ENCODE measurements at regions not wholly inside any gene's neighbourhood (a gene's known extent, or its start where the extent isn't known, plus 50 kb on each side); places are given as distances from the start of the nearest gene placed in this dataset.

DNA sequence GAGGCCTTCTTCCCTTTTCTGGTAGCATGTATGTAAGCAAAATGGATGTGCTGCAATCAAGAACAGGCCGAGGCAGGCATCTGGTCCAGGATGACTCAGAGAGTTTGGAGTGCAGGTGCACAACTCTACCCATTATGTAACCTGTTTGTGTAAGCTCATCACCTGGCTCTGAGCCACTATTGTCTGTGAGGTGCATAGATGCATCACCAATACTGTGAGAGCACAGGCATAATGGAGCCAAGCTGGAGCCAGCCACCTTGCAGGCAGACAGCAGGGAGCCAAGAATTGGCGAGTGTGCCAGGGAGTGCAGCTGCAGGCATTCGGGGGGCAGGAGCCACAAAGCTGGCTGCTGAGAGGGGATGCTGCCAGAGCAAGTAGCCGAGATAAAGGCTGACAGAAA is 549.9 kb upstream of the RGS18 start:
- no peak for DNase-seq

DNA sequence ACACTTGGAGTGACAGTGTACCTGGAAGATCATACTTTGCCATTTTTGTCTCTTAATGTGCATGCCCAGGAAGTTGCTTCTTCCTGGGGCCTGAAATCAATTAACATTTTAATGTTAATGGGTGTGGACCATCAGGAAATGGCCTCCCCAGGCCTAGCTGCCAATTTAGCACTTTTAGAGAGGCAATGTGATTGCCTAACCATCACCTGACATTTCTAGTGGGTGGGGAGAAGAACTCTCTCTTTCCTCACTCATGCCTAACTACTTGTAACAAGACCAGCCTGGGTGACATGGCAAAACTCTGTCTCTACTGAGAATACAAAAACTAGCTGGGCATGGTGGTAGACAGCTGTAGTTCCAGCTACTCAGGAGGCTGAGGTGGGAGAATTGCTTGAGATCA is 549.0 kb upstream of the RGS18 start:
- DNase-seq = no peak

DNA sequence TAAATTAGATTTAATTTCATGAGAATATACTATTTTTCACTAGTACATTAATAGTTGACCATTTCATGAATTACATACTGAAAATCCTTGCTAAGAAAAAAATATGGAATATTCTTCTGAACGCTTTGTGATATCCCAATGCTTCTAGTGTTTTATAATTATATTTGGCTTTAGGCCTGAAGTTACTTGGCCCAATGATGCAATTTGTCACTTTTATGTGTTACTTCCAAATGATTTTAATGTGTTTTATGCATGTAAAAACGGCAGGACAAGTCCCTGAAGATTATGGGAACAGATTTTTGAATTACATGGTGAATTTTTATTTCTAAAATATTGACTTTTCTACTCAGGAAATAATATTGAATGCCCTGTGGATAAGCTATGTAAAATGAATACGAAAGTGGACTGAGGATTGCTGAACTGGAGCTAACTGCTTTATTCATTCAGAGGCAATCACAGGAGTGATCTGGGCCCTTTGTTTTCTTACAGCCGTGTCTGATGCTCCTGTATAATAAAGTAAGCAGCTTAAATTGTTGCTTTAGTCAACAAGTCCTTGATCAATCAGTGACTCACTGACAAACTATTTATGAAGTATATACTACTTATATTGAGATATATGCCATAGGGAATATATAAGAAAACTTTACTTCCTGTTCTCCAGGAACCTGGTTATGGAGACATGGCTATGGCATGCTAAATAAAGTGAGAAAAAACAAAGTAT is 543.0 kb upstream of the RGS18 start:
- DNase-seq = no peak

DNA sequence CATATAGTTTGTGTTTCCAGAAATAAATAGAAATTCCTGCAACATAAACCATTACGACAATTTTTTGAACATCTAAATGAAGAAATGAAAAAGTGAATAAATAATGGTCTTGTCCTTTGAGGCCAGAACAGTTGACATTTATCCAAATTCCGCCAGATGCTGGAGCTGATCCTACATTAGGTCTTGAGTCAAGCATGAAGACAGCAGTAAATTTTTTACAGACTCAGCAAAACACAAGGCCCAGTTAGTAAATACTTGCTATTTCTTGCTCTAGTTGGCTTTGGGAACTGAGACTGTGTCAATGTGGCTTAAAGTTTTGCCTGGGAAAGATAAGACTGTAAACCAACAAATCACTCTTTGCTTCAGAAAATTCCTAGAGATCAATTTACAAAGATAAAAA is 540.1 kb upstream of the RGS18 start:
- no peak for DNase-seq

DNA sequence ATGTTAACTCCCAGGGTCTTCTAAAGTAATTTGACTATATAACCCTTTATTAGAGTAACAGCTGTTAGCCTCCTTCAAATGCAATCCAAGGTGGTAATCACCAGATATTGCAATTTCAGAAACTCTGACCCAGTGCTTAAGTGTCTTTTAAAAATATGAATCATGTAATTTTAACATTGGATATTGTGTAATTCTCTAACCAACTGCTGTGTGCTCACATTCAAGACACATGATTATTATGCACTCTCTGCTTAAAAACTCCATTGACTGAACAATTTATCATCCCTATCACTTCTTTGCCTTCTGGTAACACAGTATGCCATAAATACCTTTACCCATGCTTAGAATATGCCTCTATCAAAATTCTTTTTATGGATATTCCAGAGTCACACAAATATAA is 537.4 kb upstream of the RGS18 start:
- DNase-seq = no peak

DNA sequence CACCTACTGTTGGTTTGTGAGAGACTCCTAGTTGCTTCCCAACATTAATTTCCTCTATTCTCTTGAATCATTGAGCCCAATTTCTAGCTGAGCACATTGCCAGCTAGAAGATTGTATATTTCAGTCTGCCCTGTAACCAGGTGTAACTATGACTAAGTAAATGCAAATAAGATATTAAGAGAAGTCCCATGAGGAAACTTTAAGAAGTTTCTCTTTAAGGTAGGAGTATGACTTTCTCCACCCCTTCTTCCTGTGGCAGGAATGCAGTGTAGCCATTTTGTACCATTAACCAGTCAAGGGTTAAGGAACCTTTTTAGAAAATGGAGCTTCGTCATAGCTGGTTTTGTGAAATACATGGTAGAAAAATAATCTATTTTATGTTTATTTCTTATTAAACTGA is 534.2 kb upstream of the RGS18 start:
- DNase-seq = no peak

DNA sequence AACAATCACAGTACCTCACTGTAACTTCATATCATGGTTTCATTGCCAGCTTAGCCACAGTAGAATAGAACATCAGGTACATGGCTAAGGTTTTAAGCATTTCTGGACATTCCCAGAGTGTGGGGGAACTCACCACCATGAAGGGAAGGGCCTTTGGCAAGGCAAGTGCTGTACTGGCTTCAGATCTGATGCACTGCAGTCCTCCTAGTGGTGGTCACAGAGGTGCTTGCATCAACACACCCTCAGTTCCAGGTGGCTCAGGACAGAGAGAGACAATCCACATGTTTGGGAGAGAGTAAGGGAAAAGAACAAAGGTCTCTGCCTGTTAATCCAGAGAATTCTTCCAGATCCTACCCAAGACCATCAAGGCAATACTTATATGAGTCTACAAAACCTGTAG is 528.4 kb upstream of the RGS18 start:
- no peak for DNase-seq

DNA sequence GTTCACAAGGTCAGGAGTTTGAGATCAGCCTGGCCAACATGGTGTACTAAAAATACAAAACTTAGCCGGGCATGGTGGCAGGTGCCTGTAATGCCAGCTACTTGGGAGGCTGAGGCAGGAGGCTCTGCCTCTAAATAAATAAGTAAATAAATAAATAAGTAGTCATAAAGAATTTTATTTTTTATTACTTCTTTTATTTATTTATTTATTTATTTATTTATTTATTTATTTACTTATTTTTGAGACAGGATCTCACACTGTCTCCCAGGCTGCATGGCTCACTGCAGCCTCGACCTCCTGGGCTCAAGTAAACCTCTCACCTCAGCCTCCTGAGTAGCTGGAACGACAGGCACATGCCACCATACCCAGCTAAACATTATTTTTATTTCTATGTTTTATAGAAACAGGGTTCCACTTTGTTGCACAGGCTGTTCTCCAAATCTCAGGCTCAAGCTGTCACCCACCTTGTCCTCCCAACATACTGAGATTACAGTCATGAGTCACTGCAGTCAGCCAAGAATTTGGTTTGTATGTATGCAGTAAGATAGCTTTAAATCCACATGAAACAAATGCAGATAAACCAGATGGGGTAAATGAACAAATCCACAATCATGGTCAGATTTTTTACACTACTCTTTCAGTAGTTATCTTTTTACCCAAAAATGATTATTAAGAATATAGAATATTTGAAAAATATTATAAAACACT is 523.3 kb upstream of the RGS18 start:
- DNase-seq = no peak

DNA sequence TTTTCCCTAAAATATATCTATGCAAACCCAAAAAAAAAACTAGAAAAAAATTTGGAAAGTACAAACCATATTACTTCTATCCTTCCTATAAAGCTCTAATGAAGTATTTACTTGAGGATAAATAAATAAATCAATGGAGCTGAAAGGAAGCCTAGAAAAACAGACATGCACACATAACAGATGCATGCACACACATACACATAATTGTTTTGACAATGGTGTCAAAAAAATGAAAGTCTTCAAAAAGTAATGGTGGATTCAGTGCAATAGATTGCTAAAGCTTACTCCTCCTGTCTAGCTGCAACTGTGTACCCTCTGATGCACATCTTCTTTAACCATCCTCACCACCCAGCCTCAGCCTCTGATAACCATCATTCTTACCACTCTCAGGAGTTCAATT is 521.9 kb upstream of the RGS18 start:
- DNase-seq = no peak

DNA sequence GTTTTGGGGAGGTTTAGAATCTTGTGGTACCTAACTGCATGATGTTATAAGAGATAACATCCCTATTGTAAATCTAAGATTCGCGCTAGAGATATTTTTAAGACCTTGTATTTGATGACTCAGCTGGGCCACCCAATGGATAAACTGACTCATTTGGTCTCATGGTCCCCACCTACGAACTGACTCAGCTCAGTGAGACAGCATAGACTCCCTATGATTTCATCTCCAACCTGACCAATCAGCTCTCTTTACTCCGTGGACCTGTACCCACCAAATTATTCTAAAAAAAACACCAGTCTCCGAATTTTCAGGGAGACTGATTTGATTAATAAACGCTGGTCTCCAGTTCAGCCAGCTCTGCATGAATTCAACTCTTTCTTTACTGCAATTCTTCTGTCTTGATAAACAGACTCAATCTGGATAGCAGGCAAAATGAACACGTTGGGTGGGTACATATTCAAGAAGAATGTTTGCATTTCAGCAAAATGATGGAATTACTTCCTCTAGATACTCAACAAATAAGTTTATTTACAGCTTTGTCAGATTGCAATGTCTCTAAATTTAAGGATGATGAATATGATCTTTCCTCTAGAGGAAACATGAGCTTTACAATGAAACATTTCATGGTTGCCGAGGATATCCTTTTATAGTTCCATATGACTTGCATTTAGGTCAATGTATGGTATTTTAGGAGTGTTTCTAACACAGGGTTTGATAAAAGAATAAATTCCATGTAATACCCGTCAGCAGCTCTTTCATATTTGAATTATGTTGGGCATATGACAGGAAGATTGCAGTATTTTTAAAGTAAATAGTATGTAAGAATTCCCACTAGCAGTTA is 516.6 kb upstream of the RGS18 start:
- no peak for DNase-seq

DNA sequence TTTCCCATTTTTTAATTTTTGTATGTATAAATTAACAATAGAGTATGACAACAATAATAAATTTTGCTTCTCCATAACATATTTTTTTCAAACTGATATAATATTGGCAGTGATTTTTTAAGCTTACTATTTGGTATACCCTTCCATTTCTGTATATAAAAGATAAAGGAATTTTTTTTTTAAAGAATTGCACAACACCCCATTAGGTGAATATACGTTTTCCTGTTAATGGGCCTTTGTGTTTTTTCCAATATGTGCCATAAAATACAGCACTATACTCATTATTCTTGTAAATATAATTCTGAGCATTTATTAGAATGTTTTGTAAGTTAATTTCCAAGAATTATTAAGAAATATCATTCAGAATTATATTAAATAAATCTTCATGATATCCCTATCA is 515.2 kb upstream of the RGS18 start:
- DNase-seq = no peak

DNA sequence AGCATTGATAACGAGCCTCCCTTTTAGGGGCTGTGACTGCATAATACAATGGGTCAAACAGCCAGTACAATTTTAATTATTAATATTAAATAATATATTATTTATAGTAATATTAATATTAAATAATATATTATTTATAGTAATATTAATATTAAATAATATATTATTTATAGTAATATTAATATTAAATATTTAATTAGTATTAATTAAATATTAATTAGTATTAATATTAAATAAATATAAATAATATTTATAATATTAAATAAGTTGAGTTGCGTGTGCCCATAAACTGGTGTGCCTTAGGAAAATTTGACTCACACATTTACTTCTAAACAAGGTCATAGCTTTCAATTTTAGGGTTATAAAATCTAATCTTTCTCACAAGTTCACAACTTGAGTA is 509.3 kb upstream of the RGS18 start:
- DNase-seq = no peak

DNA sequence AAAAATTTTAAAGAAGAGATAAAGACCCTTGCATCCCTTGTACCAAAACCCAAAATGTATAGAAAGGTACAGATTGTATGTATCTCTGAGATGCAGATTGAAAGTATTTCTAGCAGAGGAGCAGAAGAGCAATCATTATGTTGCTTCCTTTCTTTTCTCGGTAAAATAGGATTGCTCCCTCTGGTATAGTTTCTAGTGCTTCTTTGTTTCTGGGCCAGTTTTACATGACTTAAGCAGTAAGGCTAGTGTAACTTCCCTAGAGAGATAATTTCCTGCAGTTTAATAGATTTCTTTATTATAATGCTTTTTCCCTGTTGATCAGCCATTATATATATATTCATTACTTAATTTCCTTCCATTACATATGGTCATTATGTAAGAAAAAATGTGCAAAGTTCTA is 496.2 kb upstream of the RGS18 start:
- no peak for DNase-seq

DNA sequence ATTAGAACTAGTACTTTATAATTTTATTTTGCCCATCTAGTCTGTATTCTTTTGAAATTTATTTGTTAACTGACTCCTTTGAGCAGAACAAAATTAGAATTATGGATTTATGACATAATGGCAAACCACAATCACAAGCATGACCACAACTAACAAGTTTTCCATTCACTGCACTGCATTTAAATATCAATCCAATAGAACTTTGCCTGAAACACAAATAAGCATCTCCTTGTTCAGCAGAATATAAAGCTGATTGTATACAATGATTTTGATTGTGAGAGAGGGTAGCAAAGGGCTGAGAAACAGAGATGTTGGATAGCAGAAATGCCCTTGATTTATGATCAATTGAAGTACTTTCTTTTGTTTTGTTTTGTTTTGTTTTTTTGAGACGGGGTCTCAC is 495.5 kb upstream of the RGS18 start:
- no peak for DNase-seq

DNA sequence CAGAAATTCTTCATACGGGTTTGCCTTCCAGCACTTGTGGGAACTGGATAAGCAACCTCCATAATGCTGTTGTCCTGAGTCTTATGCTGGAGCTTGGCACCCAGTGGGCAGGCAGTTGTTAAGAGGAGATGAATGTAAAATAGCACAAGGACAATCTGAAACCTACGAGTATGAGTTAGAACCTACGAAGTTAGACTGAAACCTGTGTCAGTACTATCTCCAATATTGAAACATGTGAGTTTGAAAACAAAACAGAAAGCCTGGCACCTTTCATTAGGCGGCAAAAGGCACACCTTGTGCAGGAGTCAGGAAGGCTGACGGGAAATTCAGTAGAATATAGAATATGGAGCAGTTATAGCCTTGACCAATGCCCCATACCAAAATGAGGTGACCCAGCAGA is 489.7 kb upstream of the RGS18 start:
- DNase-seq = no peak

DNA sequence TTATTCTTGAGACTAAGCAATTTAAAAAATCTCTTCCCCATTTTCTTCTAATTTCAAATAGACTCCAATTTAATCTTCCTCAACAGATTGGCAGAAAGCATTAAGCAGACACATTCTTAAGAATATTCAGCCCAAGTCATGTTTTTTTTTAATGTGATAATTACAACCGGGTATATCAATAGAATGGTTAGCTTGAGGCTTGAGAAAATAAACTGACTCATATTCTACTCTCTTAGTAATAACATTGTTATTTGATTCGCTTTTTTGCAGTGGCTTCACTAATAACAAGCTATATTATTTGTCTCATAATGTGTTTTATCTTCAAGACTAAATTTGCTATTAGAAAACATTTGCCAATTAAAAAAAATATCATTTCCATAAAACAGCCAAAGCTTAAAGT is 488.6 kb upstream of the RGS18 start:
- DNase-seq = no peak

DNA sequence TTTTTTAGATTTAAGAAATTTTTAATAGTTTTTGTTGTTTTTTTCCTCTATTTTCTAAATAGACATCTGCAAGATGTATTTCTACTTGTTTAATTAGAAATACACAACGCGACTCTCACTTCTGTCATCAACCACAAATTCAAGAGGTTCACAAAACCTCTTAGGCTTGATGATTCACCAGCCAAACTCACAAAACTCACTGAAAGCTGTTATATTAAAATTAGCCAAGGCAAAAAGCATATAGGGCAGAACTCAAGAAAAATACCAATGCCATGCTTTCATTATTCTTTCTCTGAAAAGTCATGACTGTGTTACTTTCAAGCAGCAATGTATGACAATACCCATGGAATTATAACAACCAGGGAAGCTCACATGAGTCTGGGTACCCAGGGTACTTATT is 487.0 kb upstream of the RGS18 start:
- DNase-seq = no peak

DNA sequence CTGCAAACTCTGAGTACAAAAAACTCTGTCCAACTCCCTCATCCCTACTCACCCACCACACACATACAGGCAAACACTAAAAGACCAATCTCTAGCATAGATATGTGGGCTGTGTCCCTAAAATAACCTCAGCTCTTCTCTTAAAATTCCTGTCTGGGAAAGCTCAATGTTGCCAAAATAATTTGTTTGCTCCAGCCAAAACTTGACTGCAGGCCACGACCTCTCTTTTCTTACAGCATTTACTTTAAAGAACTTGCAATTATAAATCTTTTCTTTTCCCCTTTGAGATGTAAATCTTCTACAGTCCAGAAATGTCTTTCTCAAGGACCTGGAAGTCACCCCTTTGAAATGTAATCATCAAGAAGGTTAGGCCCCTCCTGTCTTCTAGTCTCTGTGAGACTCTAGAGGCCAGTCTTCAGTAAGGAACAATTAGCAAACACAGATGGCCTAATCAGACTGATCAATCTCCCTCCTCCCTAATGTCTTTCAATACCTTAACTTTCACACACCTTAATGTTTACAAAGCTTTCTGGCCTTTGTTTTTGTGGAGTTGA is 483.6 kb upstream of the RGS18 start:
- no peak for DNase-seq

DNA sequence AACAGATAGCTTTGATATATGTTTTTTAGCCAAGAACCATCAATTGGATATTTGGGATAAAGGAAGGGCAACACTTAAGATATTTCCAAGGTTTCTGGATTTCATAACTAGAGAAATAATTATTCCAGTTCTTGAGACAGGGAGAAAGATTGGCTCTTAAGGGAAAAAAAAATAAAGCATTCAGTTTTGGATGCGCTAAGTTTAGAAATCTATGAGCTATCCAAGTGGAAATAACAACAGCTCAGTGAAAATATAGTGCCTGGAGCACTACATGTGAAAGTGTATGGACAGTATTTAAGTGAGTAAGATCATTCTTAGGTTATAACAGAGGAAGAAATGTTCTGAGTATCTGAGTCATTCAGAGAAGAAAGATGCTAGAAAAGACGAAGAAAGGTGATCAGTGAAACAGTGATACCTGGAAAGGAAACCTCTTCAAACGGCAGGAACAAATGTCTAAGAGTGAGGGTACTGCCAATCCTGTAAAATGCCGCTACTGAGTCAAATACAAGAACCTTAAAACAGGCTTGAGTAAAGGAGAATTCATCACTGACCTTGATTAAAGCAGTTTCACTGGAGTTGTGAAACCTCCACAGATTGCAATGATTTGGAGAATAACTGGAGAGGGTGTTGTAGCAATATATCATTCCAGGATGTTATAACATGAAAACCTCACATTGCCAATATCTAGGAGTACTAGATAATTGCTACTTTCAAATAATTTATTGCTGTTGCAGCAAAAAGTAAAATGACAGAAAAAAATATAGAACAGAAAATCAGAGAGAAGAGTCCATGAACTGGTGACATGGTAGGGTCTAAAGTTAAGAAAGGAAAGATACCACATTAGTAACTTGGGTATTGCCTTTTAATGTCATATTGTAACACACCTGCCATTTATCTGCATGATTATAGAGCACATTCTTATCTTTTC is 482.1 kb upstream of the RGS18 start:
- DNase-seq = no peak

DNA sequence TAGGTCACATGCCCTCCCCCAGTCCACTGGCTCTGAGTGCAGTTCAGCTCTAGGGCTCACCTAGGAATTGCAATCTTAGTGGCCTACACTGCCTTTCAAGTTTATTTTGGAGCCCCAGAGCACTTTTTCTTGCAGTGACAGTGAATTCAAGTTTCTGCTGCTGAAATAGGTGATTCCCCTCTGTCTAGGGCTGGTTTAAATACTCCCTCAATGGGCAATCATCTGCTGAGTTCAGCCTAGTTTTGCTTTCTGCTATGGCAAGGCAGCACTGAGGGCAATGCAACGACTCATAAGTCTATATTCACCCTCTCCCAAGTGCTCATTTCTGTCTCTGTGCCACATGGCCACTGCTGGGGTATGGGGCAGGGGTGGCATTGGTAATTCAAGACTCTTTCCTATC is 472.6 kb upstream of the RGS18 start:
- DNase-seq = no peak

DNA sequence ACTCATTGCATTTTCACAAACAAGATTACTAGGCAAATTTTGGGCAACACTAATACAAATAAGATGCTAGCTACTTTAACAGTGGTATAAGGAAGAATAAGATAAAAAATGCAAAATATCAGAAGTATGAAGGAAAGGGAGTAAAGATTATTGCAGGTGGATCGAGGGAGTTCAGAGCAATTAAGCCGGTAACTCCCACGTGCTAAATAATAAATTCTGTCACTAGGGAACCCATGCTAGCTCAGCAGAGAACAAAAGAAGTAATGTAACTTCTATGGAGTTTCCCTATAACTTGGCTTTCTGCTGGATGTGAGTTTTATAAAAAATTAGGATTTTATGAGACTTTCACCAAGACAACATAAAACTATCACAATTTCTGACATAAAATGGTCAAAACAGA is 470.5 kb upstream of the RGS18 start:
- no peak for DNase-seq

DNA sequence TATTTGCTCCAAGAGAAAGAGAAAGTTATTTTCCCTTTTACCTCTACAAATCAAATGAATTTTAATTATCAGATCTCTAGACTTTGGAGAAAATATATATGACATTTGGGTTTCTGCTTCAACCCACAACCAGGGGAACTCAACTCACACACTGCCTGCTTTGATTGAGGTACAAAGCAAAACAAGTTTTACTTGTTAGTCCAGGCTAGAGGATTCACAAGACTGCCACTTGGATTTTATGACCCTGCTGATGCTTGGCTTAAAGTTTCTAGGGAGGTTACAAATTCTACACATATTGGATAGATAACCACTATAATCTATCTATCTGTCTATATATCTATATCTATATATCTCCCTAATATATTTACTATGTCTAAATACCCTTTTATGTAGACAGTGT is 467.3 kb upstream of the RGS18 start:
- no peak for DNase-seq

DNA sequence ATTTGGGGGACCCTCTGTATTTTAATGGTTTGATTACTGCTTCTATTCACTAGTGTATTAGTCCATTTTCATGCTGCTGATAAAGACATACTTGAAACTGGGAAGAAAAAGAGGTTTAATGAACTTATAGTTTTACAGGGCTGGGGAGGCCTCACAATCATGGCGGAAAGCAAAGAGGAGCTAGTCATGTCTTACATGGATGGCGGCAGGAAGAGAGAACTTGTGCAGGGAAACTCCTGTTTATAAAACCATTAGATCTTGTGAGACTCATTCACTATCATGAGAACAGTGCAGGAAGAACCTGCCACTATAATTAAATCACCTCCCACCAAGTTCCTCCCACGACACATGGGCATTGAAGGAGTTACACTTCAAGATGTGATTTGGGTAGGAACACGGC is 464.5 kb upstream of the RGS18 start:
- no peak for DNase-seq

All from NCI-H1694 treated with DMSO at 0.1 percent for 48 hours (cell line).